Heart left ventricle (tissue), 16 donors: ENCODE measurements at regions not wholly inside any gene's neighbourhood (a gene's known extent, or its start where the extent isn't known, plus 50 kb on each side); places are given as distances from the start of the nearest gene placed in this dataset.
A peak's percentile ranks its signal among the peaks of the same experiment; 100 is the strongest.

Experiments
- ATAC-seq, 4 donors: fragments of 200-7000 bp; cut with Tn5 transposase; one replicate each; pipeline ENCODE4 v1.9.1; 2020 to 2022; ENCODE audit warnings: moderate library complexity in 4 of 4, mild to moderate bottlenecking in 3 of 4, moderate number of reproducible peaks in 1 of 4
- DNase-seq, 5 donors: peaks; one replicate each; pipeline ENCODE4 v3.0.0-alpha.2; 2020
- H3K27ac ChIP-seq, 12 donors: fragments of 200-600 bp; sonication (generic) in 4 of 12; one replicate each; pipeline versions ENCODE4 v1.5.0 to v1.8.0; 2016 to 2022; ENCODE audit warnings: mild to moderate bottlenecking in 2 of 12
- H3K27me3 ChIP-seq, 9 donors: fragments of 200-600 bp; sonication (generic) in 2 of 9; one replicate each; pipeline versions ENCODE4 v1.5.1 to v1.8.0; 2016 to 2022; ENCODE audit warnings: mild to moderate bottlenecking in 3 of 9
- H3K36me3 ChIP-seq, 9 donors: fragments of 200-600 bp; sonication (generic) in 2 of 9; one replicate each; pipeline versions ENCODE4 v1.5.0 to v1.8.0; 2018 to 2022; ENCODE audit warnings: mild to moderate bottlenecking in 2 of 9
- H3K4me1 ChIP-seq, 12 donors: fragments of 200-600 bp; sonication (generic) in 4 of 12; one replicate each; pipeline versions ENCODE4 v1.5.0 to v1.8.0; 2016 to 2022; ENCODE audit warnings: mild to moderate bottlenecking in 3 of 12
- H3K4me3 ChIP-seq, 12 donors: fragments of 200-600 bp; sonication (generic) in 4 of 12; one replicate each; pipeline versions ENCODE4 v1.5.0 to v1.8.0; 2017 to 2022; ENCODE audit warnings: mild to moderate bottlenecking in 9 of 12, moderate library complexity in 4 of 12
- H3K9me3 ChIP-seq, 12 donors: fragments of 200-600 bp; sonication (generic) in 4 of 12; one replicate each; pipeline versions ENCODE4 v1.5.0 to v1.8.0; 2016 to 2022; ENCODE audit warnings: mild to moderate bottlenecking in 1 of 12
- POLR2A ChIP-seq, 2 donors: fragments of 450-650 bp; IDR thresholded peaks; one replicate each; pipeline ENCODE4 v1.6.1; 2017; ENCODE audit warnings: antibody characterized with exemption in 2 of 2, mild to moderate bottlenecking in 2 of 2, moderate library complexity in 2 of 2
- WGBS, 4 donors: extraction: QIAGEN DNeasy Blood & Tissue Kit in 2 of 4; methylation state at CpG; one replicate each; pipeline versions ENCODE4 v1.1.5 to v1.1.7; 2013 to 2018; 5-methylcytosine and 5-hydroxymethylcytosine counted together
- intact Hi-C, 10 donors: fragments of 100-400 bp; cut with DNase I; formaldehyde crosslinking; loops; one replicate each; pipeline versions ENCODE4 v1.11.1 to v1.14.2; 2022
- TF ChIP-seq, protein P1 (sequence below), 12 donors: fragments of 200-600 bp; sonication (generic) in 4 of 12; IDR thresholded peaks; one replicate each; pipeline versions ENCODE4 v1.5.0 to v1.8.0; 2018 to 2022; ENCODE audit warnings: antibody characterized with exemption in 12 of 12, mild to moderate bottlenecking in 5 of 12
- donor health status: ischemic (EF 13 %, LVEDD 7.1; RV severe dilation, severe dysfunction).
- donor health status: healthy with polysubstance abuse.
- donor health status: DM: no; HTN: yes; CAD: no.
- donor health status: DM: no; HTN: no; CAD: no.
- donor health status: ischemic (EF 25% LVEDD 6.9; RV normal size, moderate dysfunction).
- donor health status: ischemic (EF 25% LVEDD 5.7; RV mildly dilated, moderate dysfunction).
- donor health status: healthy.
- donor health status: DM: yes; HTN: yes; CAD: no.
- donor health status: ischemic (EF 35%, LVEDD 5.7; RV mildly dilated, moderate dysfunction).
- donor health status: nonischemic (EF 11% LVEDD 7.7; RV severe dilation, severe dysfunction).
- donor health status: DM: yes; HTN: yes; CAD: no.
- donor health status: PGD.
- donor health status: ischemic (EF 29% LVEDD 5.4; RV normal size, mild dysfunction).
- donor health status: nonischemic (EF 23%, LVEDD 6.1; RV moderate dilation, normal function).

DNA sequence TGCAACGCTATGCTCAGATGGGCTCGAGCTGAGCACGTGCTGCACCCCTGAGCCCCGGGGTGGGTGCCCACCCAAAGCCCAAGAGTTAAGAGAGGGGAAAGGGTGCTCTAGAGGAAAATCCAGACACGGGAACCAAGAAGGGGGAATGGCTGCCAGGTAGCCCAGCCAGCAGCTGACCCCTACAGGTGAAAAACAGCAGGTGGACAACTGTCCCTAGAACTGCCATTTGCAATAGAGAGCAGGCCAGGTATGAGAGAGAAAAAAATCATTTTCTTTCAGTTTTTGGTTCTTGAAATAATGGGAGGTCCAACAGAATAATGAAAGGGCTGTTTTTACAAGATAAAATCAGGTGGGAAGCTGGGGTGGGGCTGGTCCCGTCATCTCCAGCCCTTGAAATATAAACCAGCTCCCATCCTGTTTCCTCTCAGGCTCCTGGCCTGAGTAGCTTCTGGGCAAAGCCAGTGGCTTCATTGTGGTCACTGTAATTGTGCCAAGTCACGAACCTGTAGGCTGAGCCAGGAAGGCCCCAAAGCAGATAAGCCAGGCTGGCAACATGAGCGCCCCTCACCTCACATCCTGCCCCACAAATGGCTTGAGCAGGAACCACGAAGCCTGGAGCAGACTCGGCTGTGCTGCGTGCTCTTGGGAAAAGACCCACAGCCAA is 257.8 kb downstream of the SNX10 start:
- 59 to 67% (median 60%) methylated on average over 10 to 11 of the region's 11 CpGs for WGBS, 4 donors
- peak in 2 of 4 donors; percentile 52 to 65 for ATAC-seq

DNA sequence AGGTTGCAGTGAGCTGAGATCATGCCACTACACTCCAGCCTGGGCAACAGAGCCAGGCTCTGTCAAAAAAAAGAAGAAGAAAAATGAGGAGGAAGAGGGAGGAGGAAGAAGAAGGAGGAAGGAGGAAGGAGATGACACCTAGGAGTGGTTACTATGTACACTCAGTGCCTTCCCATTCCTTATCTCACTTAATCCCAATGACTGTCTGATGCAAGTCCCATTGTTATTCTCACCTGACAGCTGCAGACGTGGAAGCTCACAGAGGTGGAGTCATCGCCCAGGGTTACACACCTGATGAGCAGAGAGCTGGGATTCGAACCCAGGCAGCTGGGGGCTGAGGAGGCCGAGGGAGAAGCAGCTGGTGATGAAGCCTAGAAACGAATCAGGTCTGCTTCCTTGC is 258.8 kb downstream of the SNX10 start:
- H3K4me1 ChIP-seq, result peaks cover 0 to 5% (median 0%) of the 10 kb centered on the region in 12 donors
- intact Hi-C loops, result loop anchor here in 1 of 10 donors (10.0 kb wide), 1 partner anchor 56 kb away; no protein-coding TSS in a partner anchor
- no peak overlapping the region for H3K4me3 ChIP-seq
- TF ChIP-seq, protein P1, sequence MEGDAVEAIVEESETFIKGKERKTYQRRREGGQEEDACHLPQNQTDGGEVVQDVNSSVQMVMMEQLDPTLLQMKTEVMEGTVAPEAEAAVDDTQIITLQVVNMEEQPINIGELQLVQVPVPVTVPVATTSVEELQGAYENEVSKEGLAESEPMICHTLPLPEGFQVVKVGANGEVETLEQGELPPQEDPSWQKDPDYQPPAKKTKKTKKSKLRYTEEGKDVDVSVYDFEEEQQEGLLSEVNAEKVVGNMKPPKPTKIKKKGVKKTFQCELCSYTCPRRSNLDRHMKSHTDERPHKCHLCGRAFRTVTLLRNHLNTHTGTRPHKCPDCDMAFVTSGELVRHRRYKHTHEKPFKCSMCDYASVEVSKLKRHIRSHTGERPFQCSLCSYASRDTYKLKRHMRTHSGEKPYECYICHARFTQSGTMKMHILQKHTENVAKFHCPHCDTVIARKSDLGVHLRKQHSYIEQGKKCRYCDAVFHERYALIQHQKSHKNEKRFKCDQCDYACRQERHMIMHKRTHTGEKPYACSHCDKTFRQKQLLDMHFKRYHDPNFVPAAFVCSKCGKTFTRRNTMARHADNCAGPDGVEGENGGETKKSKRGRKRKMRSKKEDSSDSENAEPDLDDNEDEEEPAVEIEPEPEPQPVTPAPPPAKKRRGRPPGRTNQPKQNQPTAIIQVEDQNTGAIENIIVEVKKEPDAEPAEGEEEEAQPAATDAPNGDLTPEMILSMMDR (IDR thresholded peaks at IDR 0.05), result no peak
- TF ChIP-seq POLR2A (IDR thresholded peaks at IDR 0.05), result no peak
- DNase-seq (no peak), ATAC-seq (no peak)
- peaks cover 0 to 17% (median 0%) of the 10 kb centered on the region in 9 donors for H3K27me3 ChIP-seq
- H3K9me3 ChIP-seq, result peaks cover 0 to 9% (median 0%) of the 10 kb centered on the region in 12 donors
- WGBS, 4 donors, result 68 to 75% (median 71%) methylated on average over 4 to 5 of the region's 5 CpGs
- H3K36me3 ChIP-seq, result no peaks in the 10 kb centered on the region
- peak overlapping the region in 1 of 12 donors; percentile 22 for H3K27ac ChIP-seq

More for the DNA sequence above, 257.8 kb downstream of the SNX10 start:
- Histone ChIP-seq H3K36me3 (no peaks in the 10 kb centered on the region), H3K27me3 (peaks cover 0 to 13% (median 0%) of the 10 kb centered on the region in 9 donors), H3K4me3 (no peak overlapping the region), H3K27ac (peak overlapping the region in 2 of 12 donors; percentile 24 to 26), H3K9me3 (peaks cover 0 to 9% (median 0%) of the 10 kb centered on the region in 12 donors), H3K4me1 (peaks cover 0 to 5% (median 0%) of the 10 kb centered on the region in 12 donors)
- TF ChIP-seq, protein P1 (IDR thresholded peaks at IDR 0.05), result no peak
- no peak for TF ChIP-seq POLR2A (IDR thresholded peaks at IDR 0.05)
- no peak for DNase-seq
- intact Hi-C loops, result no loop called here

DNA sequence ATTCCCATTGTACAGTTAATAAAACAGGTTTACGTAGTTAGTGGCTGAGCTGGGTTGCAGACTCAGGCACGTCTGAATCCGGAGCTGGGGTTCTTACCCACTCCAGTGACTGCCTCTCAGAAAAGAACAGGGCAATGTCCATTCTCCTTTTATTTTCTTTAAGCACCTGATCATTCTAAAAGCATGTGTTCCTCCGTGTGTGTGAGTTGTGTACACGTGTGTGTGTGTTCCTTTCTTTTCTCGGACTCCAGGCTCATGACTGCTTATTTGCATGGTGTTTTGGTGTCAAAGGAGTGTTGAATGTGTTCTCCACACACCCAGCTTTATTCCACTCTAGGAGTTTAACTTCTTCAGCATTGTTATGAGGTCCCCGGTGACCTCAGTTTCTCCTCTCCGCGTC is 260.1 kb downstream of the SNX10 start:
- TF ChIP-seq, protein P1 (IDR thresholded peaks at IDR 0.05), result no peak
- TF ChIP-seq POLR2A (IDR thresholded peaks at IDR 0.05), result no peak
- intact Hi-C loops, result loop anchor here in 1 of 10 donors (10.0 kb wide), 1 partner anchor 57 kb away; no protein-coding TSS in a partner anchor
- H3K4me1 ChIP-seq, result peaks cover 0 to 5% (median 0%) of the 10 kb centered on the region in 12 donors
- 83 to 91% (median 87%) methylated on average over 9 of the region's 9 CpGs for WGBS, 4 donors
- H3K9me3 ChIP-seq, result peaks cover 0 to 9% (median 0%) of the 10 kb centered on the region in 12 donors
- ATAC-seq, result no peak
- no peak for DNase-seq
- no peaks in the 10 kb centered on the region for H3K36me3 ChIP-seq
- no peak overlapping the region for H3K4me3 ChIP-seq
- peaks cover 0 to 17% (median 0%) of the 10 kb centered on the region in 9 donors for H3K27me3 ChIP-seq
- H3K27ac ChIP-seq, result no peak overlapping the region

DNA sequence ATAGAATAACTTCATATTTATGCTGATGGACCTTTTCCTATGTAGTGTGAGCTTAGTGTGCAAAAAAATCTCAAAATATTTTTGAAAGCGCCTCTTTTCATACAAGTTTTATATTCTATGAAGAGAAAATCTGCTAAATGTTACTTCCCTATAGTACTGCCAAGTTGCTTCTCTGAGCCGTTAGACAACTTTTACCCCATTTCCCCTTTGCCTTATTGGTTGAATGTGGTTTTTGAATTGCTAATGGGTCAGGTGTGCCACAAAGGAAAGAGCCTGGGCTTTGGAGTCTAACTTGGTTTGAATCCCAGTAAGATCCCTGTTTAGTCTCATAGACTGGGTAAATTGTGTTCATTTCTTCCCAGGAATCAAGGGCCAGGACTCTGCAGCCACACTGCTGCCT is 261.5 kb downstream of the SNX10 start:
- Histone ChIP-seq H3K27ac (no peak overlapping the region), H3K4me3 (no peak overlapping the region), H3K36me3 (no peaks in the 10 kb centered on the region), H3K27me3 (peaks cover 0 to 17% (median 0%) of the 10 kb centered on the region in 9 donors), H3K4me1 (peaks cover 0 to 5% (median 0%) of the 10 kb centered on the region in 12 donors), H3K9me3 (no peaks in the 10 kb centered on the region)
- 68 to 79% (median 74%) methylated on average over 2 of the region's 2 CpGs for WGBS, 4 donors
- DNase-seq (no peak), ATAC-seq (no peak)
- TF ChIP-seq, protein P1 (IDR thresholded peaks at IDR 0.05), result no peak
- no peak for TF ChIP-seq POLR2A (IDR thresholded peaks at IDR 0.05)
- intact Hi-C loops, result loop anchor here in 1 of 10 donors (10.0 kb wide), 1 partner anchor 58 kb away; no protein-coding TSS in a partner anchor
